ENCODE measurements at regions not wholly inside any gene's neighbourhood (a gene's known extent, or its start where the extent isn't known, plus 50 kb on each side); places are given as distances from the start of the nearest gene placed in this dataset.

DNA sequence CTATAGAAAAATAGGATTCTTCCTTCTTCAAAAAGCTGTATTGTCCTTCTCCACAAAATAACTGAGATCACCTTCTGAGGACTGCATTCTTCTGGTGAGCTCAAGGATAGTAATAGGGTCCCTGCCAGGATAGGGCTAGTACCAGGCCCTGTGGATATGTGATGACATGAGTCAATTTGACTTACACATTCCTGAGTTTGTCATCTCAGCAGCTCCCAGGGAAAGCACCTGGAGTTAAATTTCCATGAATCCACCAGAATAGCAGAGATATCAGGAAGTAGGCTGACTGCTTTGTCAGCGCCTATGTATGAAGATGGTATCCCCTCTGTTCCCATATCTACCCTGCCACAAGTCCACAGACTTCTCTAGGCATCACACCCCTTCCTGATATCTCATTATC, 225.8 kb downstream of the PMP22 start:
- DNase-seq (ENCODE audit: low read depth), result no peak

- no peak for DNase-seq (ENCODE audit: low read depth)
Observed at GRCh38 chr17:15038656-15039055, 226.5 kb downstream of the PMP22 start.

GRCh38 chr17:15036238-15036637, 228.9 kb downstream of the PMP22 start:
- no peak for DNase-seq (ENCODE audit: low read depth)

GRCh38 chr17:15031975-15032374, 233.2 kb downstream of the PMP22 start:
- no peak for DNase-seq (ENCODE audit: low read depth)

DNA sequence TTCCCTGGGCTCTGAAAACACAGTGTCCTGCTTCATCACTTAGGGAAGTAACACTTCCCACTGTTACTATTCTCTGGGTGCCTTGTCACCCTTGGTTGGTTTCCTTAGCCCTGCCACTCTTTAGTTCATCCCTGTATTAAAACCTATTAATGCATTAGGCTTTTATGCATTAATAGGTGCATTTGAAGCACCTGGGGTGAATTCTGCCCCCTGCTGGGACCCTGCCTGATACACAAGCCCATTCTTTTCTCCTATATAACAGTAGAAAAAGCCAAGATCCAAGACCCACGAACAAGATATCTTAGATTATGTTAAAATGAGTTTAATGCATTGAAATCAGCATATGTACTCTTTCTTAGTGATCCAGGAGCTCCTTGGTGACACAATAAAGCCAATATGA, 235.7 kb downstream of the PMP22 start:
- no peak for DNase-seq (ENCODE audit: low read depth)

DNA sequence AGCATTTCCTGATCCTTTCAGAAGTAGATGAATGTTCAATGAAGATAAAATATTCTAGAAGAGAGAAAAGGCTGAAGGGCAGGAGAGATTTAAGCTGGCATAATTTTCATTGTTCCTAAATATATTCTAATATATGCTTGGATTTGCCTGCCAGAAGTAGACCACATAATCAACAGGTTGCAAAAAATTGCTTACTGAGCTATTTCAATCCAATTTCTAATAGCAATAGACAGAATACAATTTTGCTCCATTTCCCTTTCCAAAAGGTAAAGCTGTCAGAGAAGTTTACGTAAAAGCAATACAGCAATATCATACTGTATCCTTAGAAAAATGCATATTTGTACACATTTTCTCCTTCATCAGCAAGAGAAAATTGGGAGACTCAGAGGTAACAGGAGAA, 237.3 kb downstream of the PMP22 start:
- no peak for DNase-seq (ENCODE audit: low read depth)

GRCh38 chr17:15026088-15026487, 239.0 kb downstream of the PMP22 start:
- no peak for DNase-seq (ENCODE audit: low read depth)

DNA sequence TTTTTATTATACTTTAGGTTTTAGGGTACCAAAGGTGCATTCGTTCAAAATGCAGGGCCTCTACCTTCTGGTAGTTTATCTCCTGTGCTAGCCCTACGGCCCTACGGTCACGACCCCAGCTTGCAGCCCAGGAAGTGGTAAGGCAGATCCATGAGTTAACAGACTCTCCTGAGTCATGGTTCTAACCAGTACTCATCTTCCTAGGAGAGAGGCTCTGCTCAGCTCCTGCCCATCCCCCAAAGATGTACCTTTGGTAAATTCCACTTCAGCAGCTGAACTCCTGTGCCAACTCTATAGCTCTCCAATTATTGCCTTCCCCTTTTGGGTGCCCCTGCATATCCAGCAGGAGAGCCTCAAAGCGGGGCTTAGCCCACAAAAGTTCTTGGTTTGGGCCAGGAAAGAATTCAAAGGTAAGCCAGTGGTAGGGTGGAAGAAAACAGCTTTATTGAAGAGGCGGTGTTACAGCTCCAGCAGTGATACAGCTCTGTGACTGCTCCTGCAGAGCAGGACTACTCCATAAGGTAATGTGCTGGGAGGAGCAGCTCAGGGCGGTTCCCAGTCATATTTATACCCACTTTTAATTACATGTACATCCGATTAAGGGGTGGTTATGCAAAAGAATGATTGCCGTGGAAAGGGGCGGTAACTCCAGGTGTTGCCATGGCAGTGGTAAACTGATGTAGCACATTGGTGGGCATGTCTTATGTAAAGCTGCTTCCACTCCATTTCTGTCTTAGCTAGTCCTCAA, 241.4 kb downstream of the PMP22 start:
- DNase-seq (ENCODE audit: low read depth), result no peak

- DNase-seq (ENCODE audit: low read depth), result no peak
Observed at GRCh38 chr17:15019158-15019557, 246.0 kb downstream of the PMP22 start.

DNA sequence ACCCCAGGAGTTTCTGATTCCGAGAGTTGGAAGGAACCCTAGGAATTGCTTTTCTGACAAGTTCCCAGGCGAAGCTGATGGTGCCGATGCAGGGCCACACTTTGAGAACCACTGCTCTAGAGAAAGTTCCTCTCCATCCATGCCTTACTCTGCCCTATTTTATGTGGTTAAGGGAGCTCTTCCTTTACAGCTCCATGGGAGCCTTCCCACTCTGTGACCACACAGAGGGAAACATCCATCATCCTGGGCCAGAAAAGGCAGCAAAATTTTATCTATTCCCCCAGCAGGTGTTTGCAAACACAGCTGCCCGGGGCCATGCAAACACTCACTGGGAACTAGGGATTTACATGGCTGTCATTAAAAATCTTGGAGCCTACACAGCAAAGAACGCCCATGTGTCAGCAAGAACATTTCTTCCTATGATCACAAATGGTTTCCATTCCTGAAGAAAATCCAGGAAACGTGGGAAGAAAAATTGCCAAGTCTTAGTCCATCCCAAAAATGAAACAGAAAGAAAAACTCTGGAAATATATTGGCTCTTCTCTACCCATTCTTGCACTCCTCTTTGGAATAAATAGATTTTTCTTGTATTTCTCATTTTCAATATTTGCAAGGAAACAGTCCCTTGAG, 252.7 kb downstream of the PMP22 start:
- DNase-seq (ENCODE audit: low read depth), result no peak

- no peak for DNase-seq (ENCODE audit: low read depth)
Observed at GRCh38 chr17:15009087-15009486, 256.0 kb downstream of the PMP22 start.

DNA sequence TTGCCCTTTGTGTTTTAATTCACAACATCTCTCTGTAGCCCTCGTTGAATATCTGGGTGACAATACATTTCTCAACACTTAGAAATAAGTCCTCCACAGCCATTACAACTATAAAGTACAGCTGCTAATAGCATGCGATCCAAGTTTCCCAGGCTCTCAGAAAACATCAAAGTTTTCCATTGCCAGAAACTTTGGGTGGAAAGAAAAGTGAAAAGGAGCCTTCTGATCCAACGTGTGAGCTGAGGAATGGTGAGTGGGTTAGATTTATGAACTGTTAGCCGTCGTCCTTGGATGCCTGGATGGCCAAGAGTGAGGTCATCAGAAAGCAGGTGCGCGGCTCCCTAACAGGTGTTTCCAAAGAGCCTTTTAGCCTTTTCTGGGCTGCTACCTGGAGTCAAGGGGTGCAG, 258.0 kb downstream of the PMP22 start:
- no peak for DNase-seq (ENCODE audit: low read depth)

DNA sequence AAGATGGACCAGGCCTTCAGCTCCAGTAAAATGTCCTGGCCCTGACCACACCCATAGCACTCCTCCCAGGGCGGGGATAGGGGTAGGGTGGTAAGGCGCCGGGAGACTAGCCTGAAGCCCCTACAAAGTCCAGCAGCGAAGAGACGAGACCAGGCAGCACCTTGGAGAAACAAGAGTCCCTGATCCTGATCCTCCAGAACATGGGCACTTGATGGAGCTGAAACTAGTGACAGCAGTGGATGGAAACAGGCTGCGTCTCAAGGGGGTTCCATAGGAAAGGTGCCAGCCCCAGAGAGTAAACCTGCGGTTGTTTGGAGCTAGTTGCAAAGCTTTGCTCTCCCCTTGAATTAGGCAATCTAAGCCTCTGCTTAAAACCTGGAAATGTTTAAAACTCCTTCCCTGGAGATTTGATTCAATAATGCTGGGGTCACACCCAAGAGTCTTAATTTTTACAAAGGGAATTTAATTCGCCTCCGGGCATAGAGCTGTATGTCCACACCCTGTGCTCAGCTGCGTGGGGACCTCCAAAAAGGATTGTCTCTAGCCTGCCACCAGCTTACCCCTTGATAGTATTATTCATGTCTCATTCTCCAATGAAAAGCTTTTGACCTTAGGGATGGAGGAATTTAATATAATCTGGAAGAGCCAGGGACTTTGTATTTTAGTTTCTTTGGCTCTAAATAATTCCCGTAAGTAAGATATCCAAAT, 258.6 kb downstream of the PMP22 start:
- no peak for DNase-seq (ENCODE audit: low read depth)

DNA sequence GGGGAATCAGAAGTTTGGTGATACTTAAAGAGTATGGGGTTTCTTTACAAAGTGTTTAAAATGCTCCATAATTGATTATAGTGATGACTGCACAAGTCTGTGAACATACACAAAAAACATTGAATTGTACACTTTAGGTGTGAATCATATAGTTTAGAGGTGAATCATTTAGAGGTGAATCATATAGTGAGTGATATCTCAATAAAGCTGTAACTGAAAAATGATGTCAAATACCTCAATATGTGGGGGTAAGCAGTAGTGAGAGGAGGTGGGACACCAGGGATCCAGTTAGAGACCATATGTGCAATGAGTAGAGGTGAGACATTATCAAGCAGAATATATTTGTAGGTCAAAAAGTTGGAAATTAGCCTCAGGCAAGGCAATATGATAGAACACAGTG, 264.5 kb downstream of the PMP22 start:
- no peak for DNase-seq (ENCODE audit: low read depth)

DNA sequence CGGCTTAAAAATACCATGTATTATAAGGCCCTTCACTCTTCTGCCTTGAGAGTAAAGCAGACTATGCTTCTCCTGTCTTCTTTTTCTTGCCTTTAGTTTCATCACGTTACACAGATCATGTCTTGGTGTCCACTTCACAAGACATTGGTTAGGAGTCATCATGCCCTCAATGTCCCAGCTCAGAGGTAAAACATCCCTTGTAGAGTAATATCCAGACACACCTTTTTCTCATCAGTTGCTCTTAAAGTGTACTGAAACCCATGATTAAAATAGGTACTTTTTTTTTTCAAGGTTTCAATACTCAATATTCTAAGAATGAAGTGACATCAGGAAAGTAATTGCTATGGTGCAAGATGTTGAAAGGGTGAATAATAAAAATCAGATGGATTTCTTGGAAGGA, 267.8 kb downstream of the PMP22 start:
- DNase-seq (ENCODE audit: low read depth), result no peak

- DNase-seq (ENCODE audit: low read depth), result no peak
Observed at GRCh38 chr17:14986127-14986526, 279.0 kb downstream of the PMP22 start.

DNA sequence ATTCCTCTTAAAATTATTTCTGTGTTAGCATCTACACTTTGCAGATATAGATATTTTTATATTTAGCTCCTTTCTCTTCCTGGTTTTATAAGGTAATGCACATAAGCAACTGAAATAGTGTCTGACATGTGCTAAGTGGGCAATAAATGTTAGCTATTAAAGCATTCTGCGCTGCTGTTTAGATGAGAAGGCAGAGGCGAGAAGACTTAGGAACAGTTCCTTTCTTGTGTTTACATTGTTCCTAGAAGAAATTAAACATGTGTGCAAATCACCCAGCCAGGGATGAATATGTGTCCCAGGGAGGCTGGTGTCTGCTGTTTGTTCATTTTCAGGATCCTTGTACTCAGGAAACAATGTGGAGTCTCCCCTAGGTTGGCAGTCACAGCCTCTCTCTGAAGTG, 292.3 kb downstream of the PMP22 start:
- no peak for DNase-seq (ENCODE audit: low read depth)

DNA sequence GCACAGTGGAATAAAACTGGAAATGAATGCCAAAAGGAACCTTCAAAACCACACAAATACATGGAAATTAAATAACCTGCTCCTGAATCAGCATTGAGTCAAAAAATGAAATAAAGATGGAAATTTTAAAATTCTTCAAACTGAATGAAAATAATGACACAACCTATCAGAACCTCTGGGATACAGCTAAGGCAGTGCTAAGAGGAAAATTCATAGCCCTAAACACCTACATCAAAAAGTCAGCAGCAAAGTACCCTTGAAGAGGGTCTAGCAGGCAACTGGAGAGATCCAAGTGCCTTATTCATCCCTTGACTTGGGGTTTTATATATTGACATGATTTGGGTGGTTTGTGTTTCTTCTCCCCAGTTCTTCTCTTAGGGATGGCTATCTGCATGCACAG, 294.1 kb downstream of the PMP22 start:
- DNase-seq (ENCODE audit: low read depth), result no peak

DNA sequence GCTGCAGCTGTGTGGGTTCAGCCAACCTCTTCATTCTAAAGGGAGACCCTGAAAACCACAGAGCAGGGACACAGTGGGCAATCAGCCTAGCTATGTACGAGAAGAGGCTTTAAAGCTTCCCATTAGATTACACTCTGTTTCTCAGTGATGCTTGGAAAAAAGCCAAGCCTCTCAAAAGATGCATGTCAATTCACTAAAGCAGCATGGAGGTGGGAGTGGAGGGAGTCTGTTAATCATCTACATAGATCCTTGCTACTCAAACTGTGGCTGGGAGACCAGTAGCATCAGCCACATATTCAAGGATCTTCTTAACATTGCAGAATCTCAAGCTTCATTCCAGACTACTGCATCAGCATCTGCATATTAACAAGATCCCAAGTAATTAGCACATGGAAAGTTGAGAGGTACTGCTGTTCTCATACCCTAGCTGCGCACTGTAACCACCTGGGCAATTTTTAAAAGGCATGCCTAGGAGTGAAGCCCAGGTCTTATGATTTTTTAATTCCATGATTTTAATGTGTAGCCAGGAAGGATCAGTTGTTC, 305.9 kb downstream of the PMP22 start:
- no peak for DNase-seq (ENCODE audit: low read depth)

DNA sequence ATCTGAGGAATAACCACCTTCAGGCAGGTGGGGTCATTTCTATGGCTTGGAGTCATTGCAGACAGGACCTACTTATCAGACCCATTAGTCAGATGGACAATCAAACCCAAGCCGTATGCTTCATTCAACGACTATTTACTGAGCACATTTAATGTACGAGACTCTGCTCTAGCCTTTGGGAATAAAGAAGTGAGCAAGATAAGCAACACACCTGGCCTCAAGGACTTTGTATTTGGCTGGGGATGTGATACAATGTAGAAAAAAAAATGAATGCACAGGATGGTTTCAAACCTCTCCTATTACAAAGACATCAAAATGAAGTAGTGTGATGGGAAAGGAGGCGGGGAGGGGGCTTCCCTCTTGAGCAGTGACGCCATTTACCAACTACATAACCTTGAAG, 311.7 kb downstream of the PMP22 start:
- no peak for DNase-seq (ENCODE audit: low read depth)

GRCh38 chr17:14950686-14951085, 314.4 kb downstream of the PMP22 start:
- no peak for DNase-seq (ENCODE audit: low read depth)

GRCh38 chr17:14950216-14950615, 314.9 kb downstream of the PMP22 start:
- DNase-seq (ENCODE audit: low read depth), result no peak

- DNase-seq (ENCODE audit: low read depth), result no peak
Observed at GRCh38 chr17:14947671-14948070, 317.5 kb downstream of the PMP22 start.
